Right lobe of liver (tissue), 6 donors: ENCODE measurements at regions not wholly inside any gene's neighbourhood (a gene's known extent, or its start where the extent isn't known, plus 50 kb on each side); places are given as distances from the start of the nearest gene placed in this dataset.

Experiments used
- ATAC-seq, 4 donors: fragments of 200-7000 bp; cut with Tn5 transposase; one replicate each; pipeline ENCODE4 v1.9.1; 2020; ENCODE audit warnings: mild to moderate bottlenecking in 4 of 4, moderate library complexity in 4 of 4
- DNase-seq, 3 donors: peaks; one replicate each; pipeline ENCODE4 v3.0.0-alpha.2; 2020
- H3K27ac ChIP-seq, 3 donors: fragments of 200-600 bp; one replicate each; pipeline ENCODE4 v1.8.0; 2022
- H3K27me3 ChIP-seq, 2 donors: fragments of 200-600 bp; one replicate each; pipeline ENCODE4 v1.8.0; 2022
- H3K36me3 ChIP-seq, 4 donors: fragments of 200-600 bp; sonication (generic) in 1 of 4; one replicate each; pipeline versions ENCODE4 v1.5.1 to v1.8.0; 2017 to 2022; ENCODE audit warnings: control low read depth in 1 of 4
- H3K4me1 ChIP-seq, 4 donors: fragments of 200-600 bp; sonication (generic) in 1 of 4; one replicate each; pipeline versions ENCODE4 v1.5.1 to v1.8.0; 2017 to 2022; ENCODE audit warnings: control low read depth in 1 of 4
- H3K4me3 ChIP-seq, 3 donors: fragments of 200-600 bp; one replicate each; pipeline ENCODE4 v1.8.0; 2022
- H3K9me3 ChIP-seq, 4 donors: fragments of 200-600 bp; sonication (generic) in 1 of 4; one replicate each; pipeline versions ENCODE4 v1.5.1 to v1.8.0; 2017 to 2022; ENCODE audit warnings: control low read depth in 1 of 4
- CTCF ChIP-seq, 4 donors: fragments of 200-600 bp in 3 of 4; fragments of 450-650 bp in 1 of 4; IDR thresholded peaks; one replicate each; pipeline versions ENCODE4 v1.5.1 to v1.8.0; 2016 to 2022; ENCODE audit warnings: antibody characterized with exemption in 4 of 4, mild to moderate bottlenecking in 2 of 4
- POLR2A ChIP-seq: fragments of 450-650 bp; IDR thresholded peaks from one replicate; pipeline ENCODE4 v1.6.1; 2017; ENCODE audit warnings: antibody characterized with exemption, mild to moderate bottlenecking
- WGBS: methylation state at CpG from one replicate; pipeline ENCODE4 v1.1.6; 2018; ENCODE audit warnings: low coverage, low lambda C conversion rate; ENCODE audit not compliant: insufficient coverage; ENCODE audit errors: missing lambda C conversion rate; 5-methylcytosine and 5-hydroxymethylcytosine counted together
- intact Hi-C, 2 donors: fragments of 100-400 bp; cut with DNase I; formaldehyde crosslinking; loops; one replicate each; pipeline versions ENCODE4 v1.11.2 to v1.14.1; 2022
- donor health status: DM: no; HTN: yes; CAD: no.
- donor health status: DM: no; HTN: no; CAD: no.
- donor health status: DM: no; HTN: no; CAD: no.
- donor health status: DM: no; HTN: yes; CAD: no.
- donor health status: DM: no; HTN: yes; CAD: no.

- Histone ChIP-seq H3K27ac (no peak overlapping the region), H3K4me1 (no peaks in the 10 kb centered on the region), H3K27me3 (no peaks in the 10 kb centered on the region), H3K9me3 (no peaks in the 10 kb centered on the region), H3K4me3 (no peak overlapping the region), H3K36me3 (no peaks in the 10 kb centered on the region)
- ATAC-seq (no peak), DNase-seq (no peak)
- intact Hi-C loops: no loop called here
- no peak for TF ChIP-seq POLR2A
- no peak for TF ChIP-seq CTCF (IDR thresholded peaks at IDR 0.05)
These were observed 291.6 kb upstream of the ARSJ start for GRCh38 chr4:114271031-114271430.

GRCh38 chr4:114272226-114272625 lies 292.8 kb upstream of the ARSJ start:
- Histone ChIP-seq H3K36me3 (no peaks in the 10 kb centered on the region), H3K27me3 (no peaks in the 10 kb centered on the region), H3K27ac (no peak overlapping the region), H3K4me3 (no peak overlapping the region), H3K4me1 (no peaks in the 10 kb centered on the region), H3K9me3 (no peaks in the 10 kb centered on the region)
- intact Hi-C loops: no loop called here
- no peak for DNase-seq
- no peak for ATAC-seq
- TF ChIP-seq CTCF (IDR thresholded peaks at IDR 0.05) (no peak), POLR2A (no peak)

- ATAC-seq: no peak
- H3K4me1 ChIP-seq: no peaks in the 10 kb centered on the region
- H3K27ac ChIP-seq: no peak overlapping the region
- H3K36me3 ChIP-seq: no peaks in the 10 kb centered on the region
- intact Hi-C loops: no loop called here
- H3K27me3 ChIP-seq: no peaks in the 10 kb centered on the region
- H3K9me3 ChIP-seq: no peaks in the 10 kb centered on the region
- 33% methylated on average over 1 of the region's 1 CpG for WGBS
- no peak for DNase-seq
- TF ChIP-seq CTCF (IDR thresholded peaks at IDR 0.05) (no peak), POLR2A (no peak)
- H3K4me3 ChIP-seq: no peak overlapping the region
These were observed 293.8 kb upstream of the ARSJ start for GRCh38 chr4:114273238-114273637.

GRCh38 chr4:114277690-114278089 lies 298.2 kb upstream of the ARSJ start:
- DNase-seq (no peak), ATAC-seq (no peak)
- TF ChIP-seq CTCF (IDR thresholded peaks at IDR 0.05): no peak
- no peak for TF ChIP-seq POLR2A
- no peaks in the 10 kb centered on the region for H3K9me3 ChIP-seq
- H3K27me3 ChIP-seq: no peaks in the 10 kb centered on the region
- 75% methylated on average over 2 of the region's 2 CpGs for WGBS
- no peaks in the 10 kb centered on the region for H3K4me1 ChIP-seq
- no peak overlapping the region for H3K27ac ChIP-seq
- H3K36me3 ChIP-seq: no peaks in the 10 kb centered on the region
- H3K4me3 ChIP-seq: no peak overlapping the region
- intact Hi-C loops: no loop called here

- Histone ChIP-seq H3K4me3 (no peak overlapping the region), H3K27ac (no peak overlapping the region), H3K36me3 (no peaks in the 10 kb centered on the region), H3K4me1 (no peaks in the 10 kb centered on the region), H3K9me3 (no peaks in the 10 kb centered on the region), H3K27me3 (no peaks in the 10 kb centered on the region)
- DNase-seq (no peak), ATAC-seq (no peak)
- intact Hi-C loops: no loop called here
- no peak for TF ChIP-seq POLR2A
- no peak for TF ChIP-seq CTCF (IDR thresholded peaks at IDR 0.05)
- WGBS: 53% methylated on average over 2 of the region's 2 CpGs
These were observed 299.6 kb upstream of the ARSJ start for GRCh38 chr4:114279066-114279465.
